ENCODE measurements at regions not wholly inside any gene's neighbourhood (a gene's known extent, or its start where the extent isn't known, plus 50 kb on each side); places are given as distances from the start of the nearest gene placed in this dataset.

GRCh38 chr14:89660166-89660565 is 243.1 kb upstream of the FOXN3 start:
- DNase-seq (ENCODE audit: low spot score), result no peak

- no peak for DNase-seq (ENCODE audit: low spot score)
Measured at GRCh38 chr14:89658977-89659670, 242.1 kb upstream of the FOXN3 start.

- DNase-seq (ENCODE audit: low spot score), result no peak
Measured at GRCh38 chr14:89657014-89657413, 240.0 kb upstream of the FOXN3 start.

- DNase-seq (ENCODE audit: low spot score), result no peak
Measured at GRCh38 chr14:89654998-89655397, 238.0 kb upstream of the FOXN3 start.

GRCh38 chr14:89652352-89652751 is 235.3 kb upstream of the FOXN3 start:
- DNase-seq (ENCODE audit: low spot score), result no peak

GRCh38 chr14:89651805-89652204 is 234.8 kb upstream of the FOXN3 start:
- DNase-seq (ENCODE audit: low spot score), result no peak

- no peak for DNase-seq (ENCODE audit: low spot score)
Measured at GRCh38 chr14:89650077-89650978, 233.3 kb upstream of the FOXN3 start.

- no peak for DNase-seq (ENCODE audit: low spot score)
Measured at GRCh38 chr14:89649451-89650075, 232.5 kb upstream of the FOXN3 start.

GRCh38 chr14:89648924-89649323 is 231.9 kb upstream of the FOXN3 start:
- DNase-seq (ENCODE audit: low spot score), result no peak

- DNase-seq (ENCODE audit: low spot score), result no peak
Measured at GRCh38 chr14:89648510-89648909, 231.5 kb upstream of the FOXN3 start.

- DNase-seq (ENCODE audit: low spot score), result no peak
Measured at GRCh38 chr14:89646971-89647370, 229.9 kb upstream of the FOXN3 start.

- no peak for DNase-seq (ENCODE audit: low spot score)
Measured at GRCh38 chr14:89644641-89645040, 227.6 kb upstream of the FOXN3 start.

GRCh38 chr14:89641495-89642175 is 224.6 kb upstream of the FOXN3 start:
- DNase-seq (ENCODE audit: low spot score), result no peak

GRCh38 chr14:89640141-89640540 is 223.1 kb upstream of the FOXN3 start:
- DNase-seq (ENCODE audit: low spot score), result no peak

- DNase-seq (ENCODE audit: low spot score), result no peak
Measured at GRCh38 chr14:89639687-89640086, 222.7 kb upstream of the FOXN3 start.

GRCh38 chr14:89638891-89639290 is 221.9 kb upstream of the FOXN3 start:
- DNase-seq (ENCODE audit: low spot score), result no peak

GRCh38 chr14:89637581-89637980 is 220.5 kb upstream of the FOXN3 start:
- no peak for DNase-seq (ENCODE audit: low spot score)

GRCh38 chr14:89635615-89636014 is 218.6 kb upstream of the FOXN3 start:
- no peak for DNase-seq (ENCODE audit: low spot score)

GRCh38 chr14:89634037-89634436 is 217.0 kb upstream of the FOXN3 start:
- DNase-seq (ENCODE audit: low spot score), result no peak

- DNase-seq (ENCODE audit: low spot score), result no peak
Measured at GRCh38 chr14:89630101-89630829, 213.2 kb upstream of the FOXN3 start.

GRCh38 chr14:89629383-89629782 is 212.3 kb upstream of the FOXN3 start:
- DNase-seq (ENCODE audit: low spot score), result no peak

- no peak for DNase-seq (ENCODE audit: low spot score)
Measured at GRCh38 chr14:89628521-89628920, 211.5 kb upstream of the FOXN3 start.
